ENCODE measurements at regions not wholly inside any gene's neighbourhood (a gene's known extent, or its start where the extent isn't known, plus 50 kb on each side); places are given as distances from the start of the nearest gene placed in this dataset.

DNA sequence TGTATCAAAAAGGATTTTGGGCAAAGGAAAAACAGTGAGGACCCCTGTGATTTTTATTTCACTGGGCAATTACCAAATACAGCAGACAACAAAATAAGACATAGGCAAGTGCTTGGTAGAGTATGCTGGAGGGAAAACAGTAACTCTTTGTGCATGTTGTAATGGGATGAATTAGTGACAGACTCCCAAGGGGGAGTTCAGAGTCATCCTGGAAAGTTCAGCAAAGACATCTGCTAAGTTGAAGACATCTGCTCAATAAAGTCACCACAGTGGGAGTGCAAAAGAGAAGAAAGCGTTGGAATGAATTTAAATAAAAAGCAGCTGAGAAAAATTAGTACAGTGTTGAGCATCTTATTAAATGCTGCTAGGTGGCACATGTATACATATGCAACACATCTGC is 378.8 kb upstream of the ISX start:
- ATAC-seq: no peak
- H3K4me1 ChIP-seq (ENCODE audit: low read depth): no peaks in the 10 kb centered on the region
- DNase-seq: no peak
- H3K4me3 ChIP-seq: no peak overlapping the region
- intact Hi-C loops (cut with DNase I, micrococcal nuclease): no loop called here
- no peaks in the 10 kb centered on the region for H3K9me3 ChIP-seq
- H3K36me3 ChIP-seq (ENCODE audit: low read depth): no peaks in the 10 kb centered on the region
- TF ChIP-seq, protein P1, sequence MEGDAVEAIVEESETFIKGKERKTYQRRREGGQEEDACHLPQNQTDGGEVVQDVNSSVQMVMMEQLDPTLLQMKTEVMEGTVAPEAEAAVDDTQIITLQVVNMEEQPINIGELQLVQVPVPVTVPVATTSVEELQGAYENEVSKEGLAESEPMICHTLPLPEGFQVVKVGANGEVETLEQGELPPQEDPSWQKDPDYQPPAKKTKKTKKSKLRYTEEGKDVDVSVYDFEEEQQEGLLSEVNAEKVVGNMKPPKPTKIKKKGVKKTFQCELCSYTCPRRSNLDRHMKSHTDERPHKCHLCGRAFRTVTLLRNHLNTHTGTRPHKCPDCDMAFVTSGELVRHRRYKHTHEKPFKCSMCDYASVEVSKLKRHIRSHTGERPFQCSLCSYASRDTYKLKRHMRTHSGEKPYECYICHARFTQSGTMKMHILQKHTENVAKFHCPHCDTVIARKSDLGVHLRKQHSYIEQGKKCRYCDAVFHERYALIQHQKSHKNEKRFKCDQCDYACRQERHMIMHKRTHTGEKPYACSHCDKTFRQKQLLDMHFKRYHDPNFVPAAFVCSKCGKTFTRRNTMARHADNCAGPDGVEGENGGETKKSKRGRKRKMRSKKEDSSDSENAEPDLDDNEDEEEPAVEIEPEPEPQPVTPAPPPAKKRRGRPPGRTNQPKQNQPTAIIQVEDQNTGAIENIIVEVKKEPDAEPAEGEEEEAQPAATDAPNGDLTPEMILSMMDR (IDR thresholded peaks at IDR 0.05): no peak

DNA sequence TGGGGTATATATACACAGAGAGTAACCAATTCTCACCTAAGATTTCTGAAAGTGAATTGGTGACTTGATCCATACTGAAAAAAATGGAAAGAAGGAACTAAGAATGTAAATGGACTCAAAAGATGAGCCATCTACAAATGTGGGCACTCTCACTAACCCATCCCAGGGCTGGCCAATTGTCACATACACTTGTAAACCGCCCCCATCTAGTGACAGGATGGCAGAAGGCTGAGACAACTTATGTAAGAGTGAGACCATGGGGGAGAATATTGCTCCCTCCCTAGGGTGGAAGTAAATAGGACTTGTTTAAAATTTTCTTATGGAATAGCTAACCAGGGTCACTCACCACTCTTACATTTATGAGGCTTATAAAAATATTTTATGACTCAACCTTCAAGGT is 377.1 kb upstream of the ISX start:
- H3K36me3 ChIP-seq (ENCODE audit: low read depth): no peaks in the 10 kb centered on the region
- ATAC-seq (no peak), DNase-seq (no peak)
- H3K9me3 ChIP-seq: no peaks in the 10 kb centered on the region
- H3K4me3 ChIP-seq: no peak overlapping the region
- intact Hi-C loops (cut with DNase I, micrococcal nuclease): no loop called here
- TF ChIP-seq, protein P1 (IDR thresholded peaks at IDR 0.05): no peak
- H3K4me1 ChIP-seq (ENCODE audit: low read depth): no peaks in the 10 kb centered on the region

DNA sequence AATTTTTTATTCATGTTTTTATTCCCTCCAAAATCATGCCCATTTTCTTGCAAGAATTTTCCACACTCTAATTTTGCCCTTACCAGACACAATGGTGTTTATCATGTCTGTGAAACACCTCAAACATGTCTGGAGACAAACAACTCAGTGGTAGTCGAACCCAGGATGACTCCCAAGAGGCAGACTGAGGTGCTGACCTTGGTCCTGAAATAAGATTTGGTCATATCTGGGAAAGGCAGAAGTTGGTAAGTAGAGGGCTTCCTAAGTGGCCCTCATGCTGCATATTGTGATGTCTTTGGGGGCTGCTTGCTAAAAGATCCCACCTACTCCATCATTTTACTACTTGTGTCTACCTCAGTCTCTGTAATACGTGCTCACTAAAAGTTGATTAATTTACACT is 369.4 kb upstream of the ISX start:
- H3K4me1 ChIP-seq (ENCODE audit: low read depth): no peaks in the 10 kb centered on the region
- DNase-seq: no peak
- no peaks in the 10 kb centered on the region for H3K36me3 ChIP-seq (ENCODE audit: low read depth)
- TF ChIP-seq, protein P1 (IDR thresholded peaks at IDR 0.05): no peak
- intact Hi-C loops (cut with DNase I, micrococcal nuclease): no loop called here
- ATAC-seq: no peak
- H3K4me3 ChIP-seq: no peak overlapping the region
- no peaks in the 10 kb centered on the region for H3K9me3 ChIP-seq

DNA sequence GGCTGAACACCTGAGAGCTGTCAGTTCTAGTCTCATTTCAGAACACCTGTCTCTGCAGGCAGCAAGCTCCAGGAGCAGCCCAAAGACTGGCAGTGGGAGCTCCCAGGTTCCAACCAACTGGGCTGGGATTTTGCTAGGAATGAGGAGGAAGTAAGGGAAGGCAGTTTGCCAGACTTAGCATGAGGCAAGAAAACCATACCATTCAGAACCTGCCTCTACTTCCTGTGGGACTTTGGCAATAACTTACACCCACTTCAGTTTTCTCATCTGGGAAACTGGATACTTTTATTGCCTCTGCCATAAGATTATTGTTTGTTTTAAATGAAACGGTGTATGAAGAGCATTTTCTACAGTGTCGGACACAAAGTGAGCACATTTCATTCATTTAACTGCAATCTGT is 363.7 kb upstream of the ISX start:
- intact Hi-C loops (cut with DNase I, micrococcal nuclease): no loop called here
- Histone ChIP-seq H3K4me3 (no peak overlapping the region), H3K36me3 (ENCODE audit: low read depth) (no peaks in the 10 kb centered on the region), H3K4me1 (ENCODE audit: low read depth) (peaks cover 3% of the 10 kb centered on the region), H3K9me3 (no peaks in the 10 kb centered on the region)
- TF ChIP-seq, protein P1 (IDR thresholded peaks at IDR 0.05): no peak
- DNase-seq (peak in 2 of 3 donors; percentile 2 to 26), ATAC-seq (peak; percentile 75)

DNA sequence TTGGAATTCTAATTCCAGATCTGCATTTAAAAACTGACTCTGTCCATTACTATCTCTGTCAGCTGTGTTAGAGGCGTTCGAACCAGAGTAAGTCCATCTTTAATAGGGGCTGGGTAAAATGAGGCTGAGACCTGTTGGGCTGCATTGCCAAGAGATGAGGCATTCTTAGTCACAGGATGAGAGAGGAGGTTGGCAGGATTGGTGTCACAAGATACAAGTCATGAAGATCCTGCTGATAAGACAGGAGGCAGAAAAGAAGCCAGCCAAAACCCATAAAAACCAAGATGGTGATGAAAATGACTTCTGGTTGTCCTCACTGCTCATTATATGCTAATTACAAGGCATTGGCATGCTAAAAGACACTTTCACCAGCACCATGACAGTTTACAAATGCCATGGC is 356.3 kb upstream of the ISX start:
- Histone ChIP-seq H3K4me3 (no peak overlapping the region), H3K36me3 (ENCODE audit: low read depth) (no peaks in the 10 kb centered on the region), H3K4me1 (ENCODE audit: low read depth) (no peaks in the 10 kb centered on the region), H3K9me3 (no peaks in the 10 kb centered on the region)
- DNase-seq (no peak), ATAC-seq (no peak)
- TF ChIP-seq, protein P1 (IDR thresholded peaks at IDR 0.05): no peak
- intact Hi-C loops (cut with DNase I, micrococcal nuclease): no loop called here

DNA sequence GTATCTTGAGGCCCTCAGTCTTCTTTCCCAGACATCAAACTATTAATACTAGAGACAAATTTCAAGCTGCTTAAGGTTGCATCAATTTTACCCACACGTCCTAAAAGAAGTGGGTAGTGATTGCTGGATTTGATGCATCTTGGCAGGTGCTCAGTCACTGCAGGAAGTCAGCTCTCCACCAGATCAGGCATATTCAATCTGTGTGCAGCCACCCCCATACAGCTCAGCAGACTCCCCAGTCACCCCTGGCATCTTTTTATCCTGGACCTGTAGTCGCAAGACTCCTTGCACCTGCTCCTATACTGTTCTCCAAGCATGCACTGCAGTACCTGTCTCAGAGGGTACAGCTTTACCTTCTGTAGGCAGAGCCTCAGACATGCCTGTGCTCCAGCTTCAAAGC is 343.1 kb upstream of the ISX start:
- ATAC-seq (no peak), DNase-seq (no peak)
- Histone ChIP-seq H3K9me3 (peaks cover 11% of the 10 kb centered on the region), H3K4me1 (ENCODE audit: low read depth) (no peaks in the 10 kb centered on the region), H3K36me3 (ENCODE audit: low read depth) (no peaks in the 10 kb centered on the region), H3K4me3 (no peak overlapping the region)
- TF ChIP-seq, protein P1 (IDR thresholded peaks at IDR 0.05): no peak
- intact Hi-C loops (cut with DNase I, micrococcal nuclease): no loop called here

Data from mucosa of descending colon (tissue), 3 donors.